ENCODE measurements at regions not wholly inside any gene's neighbourhood (a gene's known extent, or its start where the extent isn't known, plus 50 kb on each side); places are given as distances from the start of the nearest gene placed in this dataset.

DNA sequence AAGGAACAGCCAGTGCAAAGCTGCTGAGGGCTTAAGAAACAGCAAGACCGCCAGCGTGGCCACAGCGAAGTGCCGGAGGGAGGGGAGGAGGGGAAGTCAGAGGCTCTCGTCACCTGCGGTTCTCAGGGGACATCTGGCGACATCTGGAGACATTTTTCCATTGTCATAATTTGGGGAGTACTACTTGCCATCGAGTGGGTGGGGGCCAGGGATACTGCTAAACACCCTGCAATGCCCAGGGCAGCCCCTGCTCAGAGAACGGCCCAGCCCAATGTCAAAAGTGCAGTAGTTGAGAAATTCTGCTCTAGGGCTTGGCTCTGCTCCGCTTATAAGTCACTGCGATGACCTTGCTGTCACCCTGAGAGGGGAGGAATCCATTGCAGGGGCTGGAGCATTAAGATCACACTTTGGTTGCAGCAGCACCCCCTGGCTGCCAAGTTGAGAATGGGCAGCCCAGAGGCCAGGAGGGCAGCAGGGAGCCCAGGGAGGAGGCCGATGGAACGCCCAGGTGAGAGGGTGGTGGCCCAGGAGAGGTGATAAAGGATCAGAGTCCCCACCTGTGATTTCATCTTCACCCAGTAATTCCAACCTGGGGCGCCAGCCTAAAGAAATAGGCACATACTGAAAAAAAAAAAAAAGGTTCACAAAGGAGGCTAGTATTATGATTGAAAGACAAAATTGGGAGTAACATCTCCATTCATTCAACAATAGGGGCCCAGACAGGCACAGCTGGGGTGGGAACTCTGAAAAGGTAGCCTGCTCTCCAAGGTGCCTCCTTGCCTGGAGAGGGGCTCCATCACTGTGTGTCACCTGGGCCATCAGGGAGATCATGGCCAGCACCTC is 218.2 kb downstream of the BMP7 start:
- no peak overlapping the region for H3K4me3 ChIP-seq (ENCODE audit: low read length)
- H3K79me2 ChIP-seq (ENCODE audit: low read length), result no peaks in the 10 kb centered on the region
- BruUV-seq (replicated peaks), result no TSS peak
- no peak overlapping the region for H3K9ac ChIP-seq (ENCODE audit: low read length)
- ChIA-PET POLR2A (ENCODE audit: unreplicated experiment) (no interaction called here), CTCF (no interaction called here)
- no peaks in the 10 kb centered on the region for H3K9me3 ChIP-seq (ENCODE audit: low read length)
- no peaks in the 10 kb centered on the region for H3K27me3 ChIP-seq (ENCODE audit: low read length)
- H3K4me2 ChIP-seq (ENCODE audit: low read length), result 0 out of 2 replicates have a peak overlapping the region, but pooled peaks have one; percentile 48
- no peaks in the 10 kb centered on the region for H3K36me3 ChIP-seq (ENCODE audit: low read depth, low read length)
- no peak overlapping the region for H3K27ac ChIP-seq (ENCODE audit: low read length)
- ATAC-seq (peak; percentile 66), DNase-seq (peak; percentile 70)
- H3F3A ChIP-seq (ENCODE audit: low read length, unreplicated experiment), result no peaks in the 10 kb centered on the region
- TF ChIP-seq, protein P1, sequence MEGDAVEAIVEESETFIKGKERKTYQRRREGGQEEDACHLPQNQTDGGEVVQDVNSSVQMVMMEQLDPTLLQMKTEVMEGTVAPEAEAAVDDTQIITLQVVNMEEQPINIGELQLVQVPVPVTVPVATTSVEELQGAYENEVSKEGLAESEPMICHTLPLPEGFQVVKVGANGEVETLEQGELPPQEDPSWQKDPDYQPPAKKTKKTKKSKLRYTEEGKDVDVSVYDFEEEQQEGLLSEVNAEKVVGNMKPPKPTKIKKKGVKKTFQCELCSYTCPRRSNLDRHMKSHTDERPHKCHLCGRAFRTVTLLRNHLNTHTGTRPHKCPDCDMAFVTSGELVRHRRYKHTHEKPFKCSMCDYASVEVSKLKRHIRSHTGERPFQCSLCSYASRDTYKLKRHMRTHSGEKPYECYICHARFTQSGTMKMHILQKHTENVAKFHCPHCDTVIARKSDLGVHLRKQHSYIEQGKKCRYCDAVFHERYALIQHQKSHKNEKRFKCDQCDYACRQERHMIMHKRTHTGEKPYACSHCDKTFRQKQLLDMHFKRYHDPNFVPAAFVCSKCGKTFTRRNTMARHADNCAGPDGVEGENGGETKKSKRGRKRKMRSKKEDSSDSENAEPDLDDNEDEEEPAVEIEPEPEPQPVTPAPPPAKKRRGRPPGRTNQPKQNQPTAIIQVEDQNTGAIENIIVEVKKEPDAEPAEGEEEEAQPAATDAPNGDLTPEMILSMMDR (conservative IDR thresholded peaks at IDR 0.05; ENCODE audit: low read depth, low read length), result peak; percentile 92
- no peak for TF ChIP-seq EZH2 (IDR thresholded peaks at IDR 0.05; ENCODE audit: low read length, unreplicated experiment)
- intact Hi-C loops (cut with micrococcal nuclease), result no loop called here
- H2AFZ ChIP-seq (ENCODE audit: low read length), result peak overlapping the region; percentile 60; the same call in 1 of the 2 replicates
- H3K4me1 ChIP-seq (ENCODE audit: insufficient read depth, low read length), result peaks cover 10% of the 10 kb centered on the region
- no peaks in the 10 kb centered on the region for H4K20me1 ChIP-seq (ENCODE audit: low read length)
- H3K9me2 ChIP-seq (replicated peaks; ENCODE audit: low read length), result no peaks in the 10 kb centered on the region

DNA sequence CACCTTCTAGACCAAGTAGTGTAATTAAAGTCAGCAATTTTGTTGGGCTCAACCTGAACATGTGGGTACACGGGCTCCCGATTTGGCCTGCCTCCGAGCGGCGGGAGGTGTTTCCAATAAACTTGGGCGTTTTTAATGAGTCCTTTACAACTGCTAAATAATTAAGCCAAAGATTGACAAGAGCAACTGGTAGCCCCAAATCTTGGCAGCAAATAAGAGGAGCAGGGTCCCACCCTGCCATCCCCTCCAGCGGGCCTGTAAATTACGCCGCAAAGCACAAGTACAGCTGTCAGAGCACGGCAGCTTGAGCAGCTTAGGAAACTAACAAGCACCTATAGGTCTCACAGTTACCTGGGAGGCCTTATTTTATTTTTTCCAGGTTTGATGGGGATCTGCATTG is 217.1 kb downstream of the BMP7 start:
- no peaks in the 10 kb centered on the region for H3K9me3 ChIP-seq (ENCODE audit: low read length)
- H3K9me2 ChIP-seq (replicated peaks; ENCODE audit: low read length), result no peaks in the 10 kb centered on the region
- H4K20me1 ChIP-seq (ENCODE audit: low read length), result no peaks in the 10 kb centered on the region
- ChIA-PET CTCF (no interaction called here), POLR2A (ENCODE audit: unreplicated experiment) (no interaction called here)
- H3K27ac ChIP-seq (ENCODE audit: low read length), result no peak overlapping the region
- DNase-seq, result no peak
- no peak overlapping the region for H2AFZ ChIP-seq (ENCODE audit: low read length)
- TF ChIP-seq, protein P1 (conservative IDR thresholded peaks at IDR 0.05; ENCODE audit: low read depth, low read length), result no peak
- TF ChIP-seq EZH2 (IDR thresholded peaks at IDR 0.05; ENCODE audit: low read length, unreplicated experiment) (no peak), EZH2phosphoT487 (IDR thresholded peaks at IDR 0.05; ENCODE audit: borderline replicate concordance, low read length) (no peak)
- H3K4me2 ChIP-seq (ENCODE audit: low read length), result no peak overlapping the region
- H3K79me2 ChIP-seq (ENCODE audit: low read length), result no peaks in the 10 kb centered on the region
- H3K4me3 ChIP-seq (ENCODE audit: low read length), result no peak overlapping the region
- H3K36me3 ChIP-seq (ENCODE audit: low read depth, low read length), result no peaks in the 10 kb centered on the region
- no peak overlapping the region for H3K9ac ChIP-seq (ENCODE audit: low read length)
- H3K27me3 ChIP-seq (ENCODE audit: low read length), result no peaks in the 10 kb centered on the region
- intact Hi-C loops (cut with micrococcal nuclease), result no loop called here
- ATAC-seq, result no peak
- peaks cover 10% of the 10 kb centered on the region for H3K4me1 ChIP-seq (ENCODE audit: insufficient read depth, low read length)
- no peaks in the 10 kb centered on the region for H3F3A ChIP-seq (ENCODE audit: low read length, unreplicated experiment)
- BruUV-seq (replicated peaks), result no TSS peak

DNA sequence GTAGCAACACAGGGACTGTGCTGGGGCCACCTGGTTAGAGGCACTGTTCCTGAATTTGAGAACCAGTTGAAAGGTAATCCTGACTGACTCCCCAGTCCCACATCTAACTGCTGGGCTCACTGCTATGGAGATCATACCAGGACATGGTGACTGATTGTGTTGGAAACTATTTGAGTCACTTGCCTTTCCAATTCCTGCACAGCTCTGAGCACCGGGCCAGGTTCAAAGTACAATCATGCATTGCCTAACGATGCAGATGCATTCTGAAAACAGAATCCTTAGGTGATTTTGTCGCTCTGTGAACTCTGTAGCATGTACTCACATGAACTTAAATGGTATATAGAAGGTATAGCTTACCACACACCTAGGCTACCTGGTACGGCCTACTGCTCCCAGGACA is 215.3 kb downstream of the BMP7 start:
- ChIA-PET POLR2A (ENCODE audit: unreplicated experiment) (no interaction called here), CTCF (no interaction called here)
- ATAC-seq, result no peak
- H3K4me1 ChIP-seq (ENCODE audit: insufficient read depth, low read length), result peaks cover 11% of the 10 kb centered on the region
- no peaks in the 10 kb centered on the region for H3K9me2 ChIP-seq (replicated peaks; ENCODE audit: low read length)
- H3K79me2 ChIP-seq (ENCODE audit: low read length), result no peaks in the 10 kb centered on the region
- H3K27ac ChIP-seq (ENCODE audit: low read length), result no peak overlapping the region
- no peak overlapping the region for H3K4me3 ChIP-seq (ENCODE audit: low read length)
- no peak overlapping the region for H3K4me2 ChIP-seq (ENCODE audit: low read length)
- no peak for DNase-seq
- no peaks in the 10 kb centered on the region for H3K9me3 ChIP-seq (ENCODE audit: low read length)
- intact Hi-C loops (cut with micrococcal nuclease), result no loop called here
- no peaks in the 10 kb centered on the region for H4K20me1 ChIP-seq (ENCODE audit: low read length)
- no peak for TF ChIP-seq EZH2 (IDR thresholded peaks at IDR 0.05; ENCODE audit: low read length, unreplicated experiment)
- TF ChIP-seq, protein P1 (conservative IDR thresholded peaks at IDR 0.05; ENCODE audit: low read depth, low read length), result no peak
- TF ChIP-seq EZH2phosphoT487 (IDR thresholded peaks at IDR 0.05; ENCODE audit: borderline replicate concordance, low read length), result no peak
- H3K36me3 ChIP-seq (ENCODE audit: low read depth, low read length), result no peaks in the 10 kb centered on the region
- BruUV-seq (replicated peaks), result no TSS peak
- no peaks in the 10 kb centered on the region for H3K27me3 ChIP-seq (ENCODE audit: low read length)
- H2AFZ ChIP-seq (ENCODE audit: low read length), result no peak overlapping the region
- H3K9ac ChIP-seq (ENCODE audit: low read length), result no peak overlapping the region
- no peaks in the 10 kb centered on the region for H3F3A ChIP-seq (ENCODE audit: low read length, unreplicated experiment)

Data from PC-3 (cell line).